ENCODE measurements at regions not wholly inside any gene's neighbourhood (a gene's known extent, or its start where the extent isn't known, plus 50 kb on each side); places are given as distances from the start of the nearest gene placed in this dataset.

DNA sequence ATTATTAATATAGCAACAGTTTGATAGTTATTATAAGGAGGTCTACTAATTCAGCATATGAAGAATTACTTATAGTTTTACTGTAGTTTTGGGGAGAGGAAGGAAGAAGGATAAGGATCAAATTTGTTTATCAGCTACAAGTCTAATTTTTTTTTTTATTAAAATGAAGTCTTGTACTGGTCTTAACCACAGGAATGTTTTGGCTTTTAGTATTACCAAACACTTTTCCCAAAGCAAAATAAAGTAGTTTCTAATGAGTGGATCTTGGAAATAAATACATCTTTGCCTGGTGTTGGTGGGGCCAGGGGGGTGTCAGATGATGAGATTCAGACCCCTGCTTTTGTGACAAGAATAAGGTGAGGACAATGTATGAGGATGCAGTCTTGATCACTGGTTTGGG lies 57.2 kb upstream of the ZDHHC17 start:
- TF ChIP-seq, protein P1, sequence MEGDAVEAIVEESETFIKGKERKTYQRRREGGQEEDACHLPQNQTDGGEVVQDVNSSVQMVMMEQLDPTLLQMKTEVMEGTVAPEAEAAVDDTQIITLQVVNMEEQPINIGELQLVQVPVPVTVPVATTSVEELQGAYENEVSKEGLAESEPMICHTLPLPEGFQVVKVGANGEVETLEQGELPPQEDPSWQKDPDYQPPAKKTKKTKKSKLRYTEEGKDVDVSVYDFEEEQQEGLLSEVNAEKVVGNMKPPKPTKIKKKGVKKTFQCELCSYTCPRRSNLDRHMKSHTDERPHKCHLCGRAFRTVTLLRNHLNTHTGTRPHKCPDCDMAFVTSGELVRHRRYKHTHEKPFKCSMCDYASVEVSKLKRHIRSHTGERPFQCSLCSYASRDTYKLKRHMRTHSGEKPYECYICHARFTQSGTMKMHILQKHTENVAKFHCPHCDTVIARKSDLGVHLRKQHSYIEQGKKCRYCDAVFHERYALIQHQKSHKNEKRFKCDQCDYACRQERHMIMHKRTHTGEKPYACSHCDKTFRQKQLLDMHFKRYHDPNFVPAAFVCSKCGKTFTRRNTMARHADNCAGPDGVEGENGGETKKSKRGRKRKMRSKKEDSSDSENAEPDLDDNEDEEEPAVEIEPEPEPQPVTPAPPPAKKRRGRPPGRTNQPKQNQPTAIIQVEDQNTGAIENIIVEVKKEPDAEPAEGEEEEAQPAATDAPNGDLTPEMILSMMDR (conservative IDR thresholded peaks at IDR 0.05; ENCODE audit: low read depth, low read length) = no peak
- no peak for TF ChIP-seq EZH2 (IDR thresholded peaks at IDR 0.05; ENCODE audit: low read length, unreplicated experiment)
